Endothelial cell of umbilical vein (primary cell): ENCODE measurements at regions not wholly inside any gene's neighbourhood (a gene's known extent, or its start where the extent isn't known, plus 50 kb on each side); places are given as distances from the start of the nearest gene placed in this dataset.

Experiments used
- BruUV-seq: library from RNA; stranded (reverse); fragments of 400-500 nt; replicated peaks from 2 replicates; lab custom pipeline; 2021; lab: Mats Ljungman, UMichigan
- CTCF ChIA-PET: fragments of 300-600, 350-600 bp; sonication (Branson Sonifier 250); formaldehyde crosslinking; loops from one replicate; lab custom pipeline; 2021; ENCODE audit warnings: antibody characterized with exemption, inconsistent platforms; lab: Charles Lee
- POLR2A ChIA-PET: fragments of 300-600, 350-600 bp; sonication (Branson Sonifier 250); formaldehyde crosslinking; loops from one replicate; lab custom pipeline; 2021; ENCODE audit warnings: antibody characterized with exemption, inconsistent platforms; lab: Charles Lee
- DNase-seq: peaks from one replicate; pipeline ENCODE4 v3.0.0-alpha.2; 2011; ENCODE audit warnings: low read depth, low spot score
- FAIRE-seq: peaks from 2 replicates; lab custom pipeline; 2011; peaks lifted over from hg19 to GRCh38; lab: Jason Lieb, UNC
- H2AFZ ChIP-seq: 2 replicates; pipeline ENCODE4 v1.6.0; 2012; ENCODE audit warnings: low read depth, low read length, control low read depth, inconsistent platforms
- H3K27ac ChIP-seq: 2 replicates; pipeline ENCODE4 v1.5.1; 2011; ENCODE audit warnings: low read depth, mild to moderate bottlenecking, control low read depth, low read length, moderate library complexity; ENCODE audit not compliant: insufficient read depth
- H3K27me3 ChIP-seq, 2 experiments: 2 replicates each; pipeline versions ENCODE4 v1.6.0 to v1.6.1; 2011; ENCODE audit warnings: low read length in 2 of 2, mixed read lengths in 1 of 2; ENCODE audit not compliant: control insufficient read depth in 2 of 2, insufficient read depth in 2 of 2
- H3K36me3 ChIP-seq, 2 experiments: 2 replicates in 1 of 2; 3 replicates in 1 of 2; pipeline ENCODE4 v1.5.1; 2011; ENCODE audit warnings: low read length in 2 of 2, mild to moderate bottlenecking in 1 of 2, moderate library complexity in 1 of 2; ENCODE audit not compliant: control insufficient read depth in 2 of 2, insufficient read depth in 2 of 2; ENCODE audit errors: extremely low read depth in 1 of 2
- H3K4me1 ChIP-seq: 3 replicates; pipeline ENCODE4 v1.5.1; 2011; ENCODE audit warnings: mild to moderate bottlenecking, low read length; ENCODE audit not compliant: control insufficient read depth, insufficient read depth; ENCODE audit errors: extremely low read depth
- H3K4me2 ChIP-seq: 2 replicates; pipeline ENCODE4 v1.6.1; 2011; ENCODE audit warnings: low read length, control low read depth, mixed read lengths; ENCODE audit not compliant: insufficient read depth
- H3K4me3 ChIP-seq, 3 experiments: fragments of 200-600 bp in 1 of 3; sonication (generic), shearing (Covaris generic) in 1 of 3; replicated peaks in 1 of 3; 2 replicates each; pipeline ENCODE4 v1.5.1; 2011 to 2016; ENCODE audit warnings: control low read depth in 3 of 3, low read length in 3 of 3, mild to moderate bottlenecking in 2 of 3, inconsistent platforms in 1 of 3, low read depth in 1 of 3, moderate library complexity in 1 of 3; ENCODE audit not compliant: insufficient read depth in 1 of 3
- H3K79me2 ChIP-seq: 2 replicates; pipeline ENCODE4 v1.6.0; 2012; ENCODE audit warnings: low read length, inconsistent platforms; ENCODE audit not compliant: control insufficient read depth, insufficient read depth
- H3K9ac ChIP-seq: replicated peaks from 2 replicates; pipeline ENCODE3; 2011; ENCODE audit warnings: low read length, control low read depth; ENCODE audit not compliant: insufficient read depth; ENCODE audit errors: extremely low read depth
- H3K9me1 ChIP-seq: replicated peaks from 3 replicates; pipeline ENCODE4 v1.6.0; 2011; ENCODE audit warnings: mild to moderate bottlenecking, low read length; ENCODE audit not compliant: control insufficient read depth, insufficient read depth; ENCODE audit errors: extremely low read depth
- H3K9me3 ChIP-seq: replicated peaks from 2 replicates; pipeline ENCODE4 v1.5.1; 2012; ENCODE audit warnings: low read length, inconsistent platforms; ENCODE audit not compliant: control insufficient read depth, insufficient read depth
- H4K20me1 ChIP-seq: replicated peaks from 2 replicates; pipeline ENCODE3; 2011; ENCODE audit warnings: mild to moderate bottlenecking, low read length; ENCODE audit not compliant: control insufficient read depth, insufficient read depth; ENCODE audit errors: extremely low read depth
- CTCF ChIP-seq, 2 donors: IDR thresholded peaks; 1 replicate in 1 of 2; 2 replicates in 1 of 2; pipeline ENCODE4 v1.5.1; 2011; ENCODE audit warnings: low read length in 2 of 2, mild to moderate bottlenecking in 2 of 2, moderate library complexity in 2 of 2, control low read depth in 1 of 2, inconsistent platforms in 1 of 2, low read depth in 1 of 2; ENCODE audit not compliant: insufficient read depth in 1 of 2; ENCODE audit errors: extremely low read depth in 1 of 2
- EZH2 ChIP-seq: IDR thresholded peaks from 2 replicates; pipeline ENCODE4 v1.6.1; 2012; ENCODE audit warnings: borderline replicate concordance, low read depth, mild to moderate bottlenecking, moderate library complexity, low read length, inconsistent platforms; ENCODE audit not compliant: severe bottlenecking
- FOS ChIP-seq: IDR thresholded peaks from 2 replicates; pipeline ENCODE4 v1.6.1; 2011; ENCODE audit warnings: mild to moderate bottlenecking, low read length, moderate library complexity, borderline replicate concordance; ENCODE audit not compliant: insufficient read depth
- GATA2 ChIP-seq: IDR thresholded peaks from 2 replicates; pipeline ENCODE4 v1.7.0; 2011; ENCODE audit warnings: low read depth, mild to moderate bottlenecking, moderate library complexity, mixed read lengths, low read length; ENCODE audit not compliant: insufficient read length, insufficient read depth
- JUN ChIP-seq: IDR thresholded peaks from 2 replicates; pipeline ENCODE4 v1.6.1; 2011; ENCODE audit warnings: borderline replicate concordance, low read depth; ENCODE audit not compliant: insufficient read length, insufficient read depth
- MAX ChIP-seq: IDR thresholded peaks from 2 replicates; pipeline ENCODE4 v1.6.1; 2011; ENCODE audit not compliant: insufficient read depth, insufficient read length
- MYC ChIP-seq: IDR thresholded peaks from one replicate; pipeline ENCODE4 v1.6.1; 2011; ENCODE audit warnings: mild to moderate bottlenecking, low read depth, low read length
- POLR2A ChIP-seq: IDR thresholded peaks from 2 replicates; pipeline ENCODE4 v1.6.1; 2012; ENCODE audit warnings: low read depth, mild to moderate bottlenecking, control low read depth, low read length
- POLR2AphosphoS5 ChIP-seq: IDR thresholded peaks from 2 replicates; pipeline ENCODE4 v1.6.1; 2012; ENCODE audit warnings: low read depth, mild to moderate bottlenecking, control low read depth, low read length, moderate library complexity; ENCODE audit not compliant: insufficient read depth
- dilution Hi-C: fragments of 300-500 bp; cut with MboI; formaldehyde crosslinking; loops from one replicate; pipeline ENCODE4 v1.15.0; 2019; ENCODE audit warnings: low sequenced_read_pairs; ENCODE audit not compliant: extremely low pct_ligation_motif_present
- intact Hi-C: fragments of 100-400 bp; cut with micrococcal nuclease; formaldehyde crosslinking; loops from one replicate; pipeline ENCODE4 v1.10.0; 2022

GRCh38 chr2:145033438-145033837 lies 513.5 kb upstream of the ZEB2 start:
- BruUV-seq, result no TSS peak
- no peak for FAIRE-seq
- dilution Hi-C loops, result no loop called here

More at GRCh38 chr2:145033438-145033837, 513.5 kb upstream of the ZEB2 start:
- H4K20me1 ChIP-seq, result no peaks in the 10 kb centered on the region
- no peak overlapping the region for H2AFZ ChIP-seq
- DNase-seq, result no peak
- no peak overlapping the region for H3K9ac ChIP-seq
- no peak overlapping the region for H3K4me2 ChIP-seq
- CTCF ChIA-PET, result no interaction called here
- intact Hi-C loops, result loop anchor here (1.0 kb wide), 1 partner anchor 21 kb away; no protein-coding TSS in a partner anchor
- no peaks in the 10 kb centered on the region for H3K79me2 ChIP-seq
- no peaks in the 10 kb centered on the region for H3K4me1 ChIP-seq
- POLR2A ChIA-PET, result no interaction called here
- H3K4me3 ChIP-seq, result no peak overlapping the region
- TF ChIP-seq POLR2A (no peak), EZH2 (no peak), POLR2AphosphoS5 (no peak), JUN (no peak), GATA2 (no peak), CTCF (IDR thresholded peaks at IDR 0.05; ENCODE audit: extremely low read depth in 1 of 2, insufficient read depth in 1 of 2, low read depth in 1 of 2, low read length in 2 of 2) (no peak), FOS (no peak), MYC (no peak), MAX (no peak)
- no peaks in the 10 kb centered on the region for H3K9me1 ChIP-seq
- H3K27me3 ChIP-seq, result no peaks in the 10 kb centered on the region
- H3K36me3 ChIP-seq, result no peaks in the 10 kb centered on the region
- H3K9me3 ChIP-seq, result no peaks in the 10 kb centered on the region
- no peak overlapping the region for H3K27ac ChIP-seq
